Esophagus squamous epithelium (tissue), 4 donors: ENCODE measurements at regions not wholly inside any gene's neighbourhood (a gene's known extent, or its start where the extent isn't known, plus 50 kb on each side); places are given as distances from the start of the nearest gene placed in this dataset.

ENCODE experiments used
- CTCF ChIP-seq, 6 experiments: fragments of 450-650 bp in 4 of 6; fragments of 200-600 bp in 2 of 6; sonication (generic) in 2 of 6; IDR thresholded peaks; one replicate each; pipeline ENCODE4 v1.5.1; 2016 to 2019; ENCODE audit warnings: antibody characterized with exemption in 6 of 6, mild to moderate bottlenecking in 4 of 6, moderate library complexity in 4 of 6
- POLR2A ChIP-seq, 4 donors: fragments of 450-650 bp; IDR thresholded peaks; one replicate each; pipeline ENCODE4 v1.6.1; 2017; ENCODE audit warnings: antibody characterized with exemption in 4 of 4, mild to moderate bottlenecking in 4 of 4, moderate library complexity in 3 of 4

- no peak for TF ChIP-seq CTCF (IDR thresholded peaks at IDR 0.05)
- TF ChIP-seq POLR2A (IDR thresholded peaks at IDR 0.05) = no peak
These were observed 70.5 kb upstream of the TNRC6B start for GRCh38 chr22:40107244-40107643.
